ENCODE measurements at regions not wholly inside any gene's neighbourhood (a gene's known extent, or its start where the extent isn't known, plus 50 kb on each side); places are given as distances from the start of the nearest gene placed in this dataset.

DNA sequence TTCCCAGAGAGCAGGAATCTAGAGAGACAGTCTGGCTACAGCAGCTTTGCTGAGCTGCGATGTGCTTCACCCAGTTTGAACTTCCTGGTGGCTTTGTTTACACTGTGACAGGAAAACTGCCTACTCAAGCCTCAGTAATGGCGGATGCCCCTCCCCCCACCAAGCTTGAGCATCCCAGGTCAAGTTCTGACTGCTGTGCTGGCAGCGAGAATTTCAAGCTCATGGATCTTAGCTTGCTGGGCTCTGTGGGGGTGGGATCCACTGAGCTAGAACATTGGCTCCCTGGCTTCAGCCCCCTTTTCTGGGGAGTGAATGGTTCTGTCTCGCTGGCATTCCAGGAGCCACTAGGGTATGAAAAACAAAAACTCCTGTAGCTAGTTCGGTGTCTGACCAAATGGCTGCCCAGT lies 91.0 kb upstream of the ESR1 start:
- TF ChIP-seq MYC (IDR thresholded peaks at IDR 0.05; ENCODE audit: low read depth, low read length) (no peak), POLR2A (IDR thresholded peaks at IDR 0.05; ENCODE audit: extremely low read depth, insufficient read length) (no peak), CTCF (IDR thresholded peaks at IDR 0.05; ENCODE audit: low read depth, low read length) (no peak), MAX (IDR thresholded peaks at IDR 0.05; ENCODE audit: low read depth, low read length) (no peak)
- H3K4me3 ChIP-seq (ENCODE audit: low read depth, low read length), result no peak overlapping the region
- no peak for DNase-seq (ENCODE audit: low read depth)

DNA sequence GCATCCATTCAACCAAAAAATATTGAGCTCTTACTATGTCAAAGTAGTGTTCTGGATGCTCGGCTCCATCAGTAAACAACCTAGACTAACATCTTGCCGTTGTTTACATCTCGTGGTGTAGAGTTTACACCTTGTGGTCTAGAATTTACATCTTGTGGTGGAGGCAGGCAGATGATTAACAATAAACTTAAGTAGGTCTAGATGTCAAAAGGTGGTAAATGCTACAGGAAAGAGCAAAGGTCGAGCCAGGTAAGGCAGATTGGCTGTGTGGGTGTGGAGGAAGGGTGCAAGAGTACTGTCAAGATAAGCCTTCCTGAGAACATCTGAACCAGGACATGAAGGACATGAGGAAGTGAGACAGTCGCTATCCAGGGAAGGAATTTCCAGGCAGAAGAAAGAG lies 88.4 kb upstream of the ESR1 start:
- no peak for DNase-seq (ENCODE audit: low read depth)
- H3K4me3 ChIP-seq (ENCODE audit: low read depth, low read length), result no peak overlapping the region
- TF ChIP-seq CTCF (IDR thresholded peaks at IDR 0.05; ENCODE audit: low read depth, low read length), result no peak
- TF ChIP-seq MYC (IDR thresholded peaks at IDR 0.05; ENCODE audit: low read depth, low read length), result no peak
- no peak for TF ChIP-seq MAX (IDR thresholded peaks at IDR 0.05; ENCODE audit: low read depth, low read length)
- no peak for TF ChIP-seq POLR2A (IDR thresholded peaks at IDR 0.05; ENCODE audit: extremely low read depth, insufficient read length)

DNA sequence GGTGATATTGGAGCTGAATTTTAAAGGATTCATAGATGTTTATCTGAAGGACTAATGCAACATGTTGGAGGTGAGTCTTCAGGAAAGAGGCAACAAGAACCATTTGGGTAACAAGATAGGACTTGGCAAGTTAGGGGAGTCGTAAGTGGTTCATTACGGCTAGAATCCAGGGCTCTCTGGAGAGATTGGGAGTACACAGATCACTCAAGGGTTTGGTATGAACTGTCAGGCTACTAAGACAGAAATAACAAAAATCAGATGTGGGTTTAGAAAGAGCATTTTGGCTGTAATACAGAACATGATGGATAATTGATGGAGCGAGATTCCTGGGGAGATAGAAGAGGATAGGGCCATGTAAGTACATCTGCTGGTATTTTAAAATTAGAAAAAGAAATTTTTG lies 86.3 kb upstream of the ESR1 start:
- TF ChIP-seq CTCF (IDR thresholded peaks at IDR 0.05; ENCODE audit: low read depth, low read length), result no peak
- no peak for TF ChIP-seq MYC (IDR thresholded peaks at IDR 0.05; ENCODE audit: low read depth, low read length)
- no peak for TF ChIP-seq MAX (IDR thresholded peaks at IDR 0.05; ENCODE audit: low read depth, low read length)
- TF ChIP-seq POLR2A (IDR thresholded peaks at IDR 0.05; ENCODE audit: extremely low read depth, insufficient read length), result no peak
- no peak overlapping the region for H3K4me3 ChIP-seq (ENCODE audit: low read depth, low read length)
- no peak for DNase-seq (ENCODE audit: low read depth)

- DNase-seq (ENCODE audit: low read depth), result no peak
- TF ChIP-seq POLR2A (IDR thresholded peaks at IDR 0.05; ENCODE audit: extremely low read depth, insufficient read length) (no peak), CTCF (IDR thresholded peaks at IDR 0.05; ENCODE audit: low read depth, low read length) (no peak), MYC (IDR thresholded peaks at IDR 0.05; ENCODE audit: low read depth, low read length) (no peak), MAX (IDR thresholded peaks at IDR 0.05; ENCODE audit: low read depth, low read length) (no peak)
- no peak overlapping the region for H3K4me3 ChIP-seq (ENCODE audit: low read depth, low read length)
These were observed 85.8 kb upstream of the ESR1 start for GRCh38 chr6:151721671-151722070.

GRCh38 chr6:151722342-151722741 lies 85.1 kb upstream of the ESR1 start:
- TF ChIP-seq MAX (IDR thresholded peaks at IDR 0.05; ENCODE audit: low read depth, low read length) (no peak), POLR2A (IDR thresholded peaks at IDR 0.05; ENCODE audit: extremely low read depth, insufficient read length) (no peak), MYC (IDR thresholded peaks at IDR 0.05; ENCODE audit: low read depth, low read length) (no peak)
- H3K4me3 ChIP-seq (ENCODE audit: low read depth, low read length), result no peak overlapping the region
- no peak for DNase-seq (ENCODE audit: low read depth)

DNA sequence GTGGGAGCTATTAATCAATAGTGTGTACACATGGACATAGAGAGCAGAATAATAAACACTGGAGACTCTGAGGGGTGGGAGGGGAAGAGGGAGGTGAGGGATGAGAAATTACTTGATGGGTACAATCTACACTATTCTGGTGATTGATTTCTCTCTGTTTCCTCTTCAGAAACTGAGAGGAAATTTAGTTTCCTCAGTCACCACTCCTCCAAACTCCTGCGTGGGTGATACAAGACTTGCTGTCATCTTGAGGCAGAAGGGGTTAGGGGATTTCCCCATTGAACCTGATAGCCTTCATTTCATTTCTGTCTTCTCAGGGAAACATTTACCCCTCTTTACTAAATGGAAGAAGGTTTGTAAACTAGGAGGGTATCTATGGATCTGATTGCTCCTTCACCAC lies 84.3 kb upstream of the ESR1 start:
- H3K4me3 ChIP-seq (ENCODE audit: low read depth, low read length), result no peak overlapping the region
- TF ChIP-seq CTCF (IDR thresholded peaks at IDR 0.05; ENCODE audit: low read depth, low read length) (no peak), MAX (IDR thresholded peaks at IDR 0.05; ENCODE audit: low read depth, low read length) (no peak), POLR2A (IDR thresholded peaks at IDR 0.05; ENCODE audit: extremely low read depth, insufficient read length) (no peak), MYC (IDR thresholded peaks at IDR 0.05; ENCODE audit: low read depth, low read length) (no peak)
- no peak for DNase-seq (ENCODE audit: low read depth)

Measured in NB4 (cell line).